ENCODE measurements at regions not wholly inside any gene's neighbourhood (a gene's known extent, or its start where the extent isn't known, plus 50 kb on each side); places are given as distances from the start of the nearest gene placed in this dataset.

GRCh38 chr11:92886243-92886905 lies 83.1 kb upstream of the MTNR1B start:
- H3K27ac ChIP-seq, result no peak overlapping the region
- H3K36me3 ChIP-seq, result peaks cover 0 to 16% (median 2%) of the 10 kb centered on the region in 4 donors
- no peaks in the 10 kb centered on the region for H3K27me3 ChIP-seq
- DNase-seq, result peak in 1 of 2 donors; percentile 87
- 17 to 35% (median 25%) methylated on average over 4 of the region's 4 CpGs for WGBS, 5 donors
- intact Hi-C loops (cut with DNase I; ENCODE audit: low total_unique reads), result no loop called here
- no peaks in the 10 kb centered on the region for H3K9me3 ChIP-seq
- H3K4me3 ChIP-seq, result no peak overlapping the region
- H3K4me1 ChIP-seq, result peaks cover 0 to 3% (median 0%) of the 10 kb centered on the region in 4 donors
- no peak for TF ChIP-seq POLR2AphosphoS5 (IDR thresholded peaks at IDR 0.05)
- TF ChIP-seq CTCF (IDR thresholded peaks at IDR 0.05), result peak in 5 of 7 experiments; percentile 35 to 64 (median 59)

- WGBS, 5 donors, result 66 to 91% (median 76%) methylated on average over 5 of the region's 5 CpGs
- Histone ChIP-seq H3K4me1 (peaks cover 0 to 3% (median 0%) of the 10 kb centered on the region in 4 donors), H3K27me3 (no peaks in the 10 kb centered on the region), H3K4me3 (no peak overlapping the region), H3K27ac (no peak overlapping the region), H3K36me3 (peaks cover 0 to 10% (median 0%) of the 10 kb centered on the region in 4 donors), H3K9me3 (no peaks in the 10 kb centered on the region)
- no peak for DNase-seq
- intact Hi-C loops (cut with DNase I; ENCODE audit: low total_unique reads), result no loop called here
- no peak for TF ChIP-seq POLR2A (IDR thresholded peaks at IDR 0.05)
Measured at GRCh38 chr11:92888696-92889095, 80.8 kb upstream of the MTNR1B start.

- intact Hi-C loops (cut with DNase I; ENCODE audit: low total_unique reads), result no loop called here
- TF ChIP-seq POLR2A (IDR thresholded peaks at IDR 0.05), result no peak
- DNase-seq, result no peak
Measured at GRCh38 chr11:92890846-92891245, 78.6 kb upstream of the MTNR1B start.

GRCh38 chr11:92892802-92893684 lies 76.4 kb upstream of the MTNR1B start:
- Histone ChIP-seq H3K9me3 (no peaks in the 10 kb centered on the region), H3K36me3 (peaks cover 0 to 10% (median 0%) of the 10 kb centered on the region in 4 donors), H3K27ac (no peak overlapping the region), H3K4me1 (no peaks in the 10 kb centered on the region), H3K4me3 (no peak overlapping the region), H3K27me3 (no peaks in the 10 kb centered on the region)
- intact Hi-C loops (cut with DNase I; ENCODE audit: low total_unique reads), result no loop called here
- TF ChIP-seq CTCF (IDR thresholded peaks at IDR 0.05) (no peak), POLR2AphosphoS5 (IDR thresholded peaks at IDR 0.05) (no peak), EP300 (IDR thresholded peaks at IDR 0.05) (no peak), POLR2A (IDR thresholded peaks at IDR 0.05) (no peak)
- 43 to 71% (median 45%) methylated on average over 4 of the region's 4 CpGs for WGBS, 5 donors
- no peak for DNase-seq

More at GRCh38 chr11:92890846-92891245, 78.6 kb upstream of the MTNR1B start:
- no peak overlapping the region for H3K27ac ChIP-seq
- H3K4me3 ChIP-seq, result no peak overlapping the region
- H3K4me1 ChIP-seq, result peaks cover 0 to under 1% (median 0%) of the 10 kb centered on the region in 4 donors
- 92 to 94% (median 93%) methylated on average over 11 of the region's 11 CpGs for WGBS, 5 donors
- H3K9me3 ChIP-seq, result no peaks in the 10 kb centered on the region
- peaks cover 0 to 10% (median 0%) of the 10 kb centered on the region in 4 donors for H3K36me3 ChIP-seq
- no peaks in the 10 kb centered on the region for H3K27me3 ChIP-seq

GRCh38 chr11:92894197-92894596 lies 75.3 kb upstream of the MTNR1B start:
- TF ChIP-seq EP300 (IDR thresholded peaks at IDR 0.05) (no peak), CTCF (IDR thresholded peaks at IDR 0.05) (no peak), POLR2AphosphoS5 (IDR thresholded peaks at IDR 0.05) (no peak), POLR2A (IDR thresholded peaks at IDR 0.05) (no peak)
- WGBS, 5 donors, result 84 to 94% (median 88%) methylated on average over 3 of the region's 3 CpGs
- H3K4me1 ChIP-seq, result no peaks in the 10 kb centered on the region
- no peak overlapping the region for H3K4me3 ChIP-seq
- peaks cover 0 to 10% (median 0%) of the 10 kb centered on the region in 4 donors for H3K36me3 ChIP-seq
- H3K27ac ChIP-seq, result no peak overlapping the region
- DNase-seq, result no peak
- H3K9me3 ChIP-seq, result no peaks in the 10 kb centered on the region
- intact Hi-C loops (cut with DNase I; ENCODE audit: low total_unique reads), result no loop called here
- H3K27me3 ChIP-seq, result no peaks in the 10 kb centered on the region

All from stomach (tissue), 8 donors.